ENCODE measurements at regions not wholly inside any gene's neighbourhood (a gene's known extent, or its start where the extent isn't known, plus 50 kb on each side); places are given as distances from the start of the nearest gene placed in this dataset.

- H3K4me1 ChIP-seq (ENCODE audit: control insufficient read depth, insufficient read depth, low read length) = no peaks in the 10 kb centered on the region
- no peaks in the 10 kb centered on the region for H3K9me3 ChIP-seq (ENCODE audit: control insufficient read depth, insufficient read depth, low read length)
- H3K9ac ChIP-seq (ENCODE audit: low read depth, low read length) = no peak overlapping the region
- H3K36me3 ChIP-seq (ENCODE audit: control insufficient read depth, insufficient read depth, low read length) = no peaks in the 10 kb centered on the region
- H3K27ac ChIP-seq (ENCODE audit: low read depth, low read length) = no peak overlapping the region
- H3K4me3 ChIP-seq (ENCODE audit: low read depth, low read length) = no peak overlapping the region
- H3K27me3 ChIP-seq (ENCODE audit: control insufficient read depth, insufficient read depth, low read length) = no peaks in the 10 kb centered on the region
These were observed 51.1 kb upstream of the EPC2 start for GRCh38 chr2:148593421-148593820.

GRCh38 chr2:148594216-148594615 is 50.3 kb upstream of the EPC2 start:
- Histone ChIP-seq H3K27me3 (ENCODE audit: control insufficient read depth, insufficient read depth, low read length) (no peaks in the 10 kb centered on the region), H3K4me1 (ENCODE audit: control insufficient read depth, insufficient read depth, low read length) (no peaks in the 10 kb centered on the region), H3K9ac (ENCODE audit: low read depth, low read length) (no peak overlapping the region), H3K36me3 (ENCODE audit: control insufficient read depth, insufficient read depth, low read length) (no peaks in the 10 kb centered on the region), H3K9me3 (ENCODE audit: control insufficient read depth, insufficient read depth, low read length) (no peaks in the 10 kb centered on the region), H3K4me3 (ENCODE audit: low read depth, low read length) (no peak overlapping the region), H3K27ac (ENCODE audit: low read depth, low read length) (no peak overlapping the region)
